Erythroblast (primary cell): ENCODE measurements at regions not wholly inside any gene's neighbourhood (a gene's known extent, or its start where the extent isn't known, plus 50 kb on each side); places are given as distances from the start of the nearest gene placed in this dataset.
A peak's percentile ranks its signal among the peaks of the same experiment; 100 is the strongest.
"Not testable (repeated sequence)": the region's sequence is repeated elsewhere in the genome, so short reads cannot be mapped to it uniquely, and the experiment has no call there.

Experiments used
- DNase-seq, 2 experiments: peaks; one replicate each; lab custom pipeline; 2025; lab: John Stamatoyannopoulos, UW
- GATA1 ChIP-seq: IDR thresholded peaks from 2 replicates; pipeline ENCODE4 v1.6.1; 2011; ENCODE audit warnings: low read depth, mild to moderate bottlenecking, control low read depth, low read length, moderate library complexity
- POLR2A ChIP-seq: IDR thresholded peaks from 2 replicates; pipeline ENCODE4 v1.6.1; 2011; ENCODE audit warnings: mild to moderate bottlenecking, low read length

DNA sequence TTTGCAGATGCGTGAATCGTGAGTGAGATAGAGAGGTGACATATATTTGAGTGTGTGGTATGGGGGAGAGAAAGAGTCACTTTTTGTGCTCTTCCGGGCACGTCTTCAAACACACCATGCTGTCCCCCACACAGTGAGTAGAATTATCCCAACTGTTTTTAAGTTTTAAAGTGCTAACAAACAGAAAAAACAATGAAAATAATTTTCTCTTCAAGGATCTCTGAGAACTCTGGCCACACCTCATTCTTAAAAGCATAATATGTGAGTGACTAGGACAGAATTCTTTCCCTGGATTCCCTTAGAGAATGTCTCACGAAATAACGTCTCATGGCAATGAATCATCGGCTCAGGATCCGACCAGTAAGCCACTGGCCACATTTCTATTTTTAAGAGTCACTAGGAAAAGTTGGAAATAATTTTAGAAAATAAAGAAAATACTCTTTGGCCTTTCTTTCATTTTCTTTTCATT lies 235.7 kb upstream of the ZNF217 start:
- TF ChIP-seq POLR2A (peak; percentile 40), GATA1 (no peak)
- peak; percentile 25 to 44 for DNase-seq

DNA sequence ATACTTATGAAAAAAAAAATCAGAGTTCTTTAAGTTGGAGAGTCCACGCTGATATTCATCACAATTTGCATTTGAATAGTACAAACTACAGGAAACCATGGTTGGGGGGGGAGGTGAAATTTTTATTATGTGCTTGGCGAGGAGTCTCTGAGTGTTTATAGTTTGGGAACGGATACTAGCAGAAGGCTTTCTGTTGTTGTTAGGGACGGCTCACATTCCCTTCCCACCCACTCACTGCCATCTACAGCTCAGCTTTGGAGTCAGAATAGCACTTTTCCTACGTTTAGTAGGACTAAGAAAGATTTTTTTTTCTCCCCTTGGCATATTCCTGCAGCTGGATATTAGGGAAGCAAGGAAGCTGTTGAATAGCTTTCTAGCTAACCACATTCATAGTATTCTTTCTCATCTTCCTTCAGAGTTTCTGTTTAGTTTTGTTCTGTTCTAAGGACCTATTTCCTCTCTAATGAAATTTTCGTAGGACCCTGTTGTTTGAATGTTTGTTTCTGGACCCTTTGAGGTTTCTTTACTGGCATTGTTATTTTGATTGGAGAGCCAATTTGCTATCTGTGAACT lies 235.1 kb upstream of the ZNF217 start:
- DNase-seq = no peak
- TF ChIP-seq GATA1 (no peak), POLR2A (no peak)

DNA sequence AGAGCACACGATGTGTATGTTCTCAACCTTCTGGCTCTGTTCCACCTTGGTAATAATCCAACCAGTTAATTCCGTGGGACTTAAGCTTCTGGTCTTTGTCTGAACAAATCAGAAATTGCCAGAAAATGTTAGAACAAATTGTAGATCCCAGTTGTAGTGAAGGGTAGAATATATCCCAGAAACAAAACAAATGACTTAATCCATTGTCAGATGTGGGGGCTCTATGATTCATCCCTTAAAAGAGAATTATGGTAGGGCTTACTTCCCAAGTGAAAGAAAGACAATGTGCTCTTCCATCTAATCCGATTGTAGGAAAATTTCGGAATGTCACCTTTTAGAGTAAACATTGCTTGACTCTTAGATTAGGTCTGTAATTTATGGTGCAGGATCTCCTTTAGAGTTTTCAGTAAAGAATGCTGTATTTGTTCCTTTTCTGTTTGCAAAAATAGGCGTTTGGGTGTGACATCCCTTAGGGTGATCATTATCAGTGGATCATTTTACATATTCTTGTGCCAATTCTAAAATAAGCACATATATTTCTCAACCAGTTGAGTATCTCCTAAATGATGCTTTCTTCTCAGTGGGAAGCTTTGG lies 234.5 kb upstream of the ZNF217 start:
- no peak for DNase-seq
- TF ChIP-seq GATA1 (no peak), POLR2A (no peak)

GRCh38 chr20:53827292-53828087 lies 233.9 kb upstream of the ZNF217 start:
- no peak for DNase-seq
- no peak for TF ChIP-seq POLR2A
- no peak for TF ChIP-seq GATA1

- no peak for TF ChIP-seq POLR2A
- no peak for TF ChIP-seq GATA1
- no peak for DNase-seq
Observed at GRCh38 chr20:53826597-53827291, 233.1 kb upstream of the ZNF217 start.

DNA sequence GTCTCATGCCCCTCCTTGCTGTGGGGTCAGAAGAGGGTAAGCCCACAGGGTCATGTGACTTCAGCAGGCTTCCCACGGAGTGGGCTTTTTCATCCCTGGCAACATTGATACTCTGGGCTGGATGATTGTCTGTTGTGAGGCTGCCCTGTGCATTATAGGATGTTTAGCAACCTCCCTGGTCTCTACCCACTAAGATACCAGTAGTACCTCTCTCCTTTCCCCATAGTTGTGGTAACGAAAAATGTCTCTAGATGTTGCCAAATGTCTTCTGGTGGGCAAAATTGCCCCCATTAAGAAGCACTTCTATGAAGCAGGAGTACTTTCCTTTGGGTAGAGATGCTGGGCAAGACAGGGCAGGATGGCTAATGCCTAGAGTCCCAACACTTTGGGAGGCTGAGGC lies 232.5 kb upstream of the ZNF217 start:
- TF ChIP-seq POLR2A (no peak), GATA1 (no peak)
- DNase-seq = no peak

- TF ChIP-seq POLR2A = no peak
- no peak for TF ChIP-seq GATA1
Observed at GRCh38 chr20:53825282-53825681, 231.6 kb upstream of the ZNF217 start.

DNA sequence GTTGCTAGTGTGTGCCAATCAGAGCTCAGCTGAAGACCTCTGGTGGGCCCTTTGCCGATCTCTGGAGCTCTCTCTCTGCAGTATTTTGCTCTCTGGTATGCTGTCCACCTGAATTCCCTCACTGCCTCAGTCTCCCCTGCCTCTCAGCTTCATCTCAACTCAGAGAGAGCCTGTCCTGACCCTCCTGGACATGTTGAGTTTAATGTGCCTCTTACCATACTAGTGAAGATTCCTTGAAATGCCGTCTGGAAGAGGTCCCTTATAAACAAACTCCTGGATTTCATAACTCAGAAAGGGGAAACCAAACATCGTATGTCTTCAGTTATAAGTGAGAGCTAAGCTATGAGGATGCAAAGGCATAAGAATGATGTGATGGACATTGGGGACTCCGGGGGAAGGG lies 231.1 kb upstream of the ZNF217 start:
- no peak for DNase-seq
- TF ChIP-seq GATA1 (no peak), POLR2A (no peak)

More at GRCh38 chr20:53825282-53825681, 231.6 kb upstream of the ZNF217 start:
- no peak for DNase-seq

DNA sequence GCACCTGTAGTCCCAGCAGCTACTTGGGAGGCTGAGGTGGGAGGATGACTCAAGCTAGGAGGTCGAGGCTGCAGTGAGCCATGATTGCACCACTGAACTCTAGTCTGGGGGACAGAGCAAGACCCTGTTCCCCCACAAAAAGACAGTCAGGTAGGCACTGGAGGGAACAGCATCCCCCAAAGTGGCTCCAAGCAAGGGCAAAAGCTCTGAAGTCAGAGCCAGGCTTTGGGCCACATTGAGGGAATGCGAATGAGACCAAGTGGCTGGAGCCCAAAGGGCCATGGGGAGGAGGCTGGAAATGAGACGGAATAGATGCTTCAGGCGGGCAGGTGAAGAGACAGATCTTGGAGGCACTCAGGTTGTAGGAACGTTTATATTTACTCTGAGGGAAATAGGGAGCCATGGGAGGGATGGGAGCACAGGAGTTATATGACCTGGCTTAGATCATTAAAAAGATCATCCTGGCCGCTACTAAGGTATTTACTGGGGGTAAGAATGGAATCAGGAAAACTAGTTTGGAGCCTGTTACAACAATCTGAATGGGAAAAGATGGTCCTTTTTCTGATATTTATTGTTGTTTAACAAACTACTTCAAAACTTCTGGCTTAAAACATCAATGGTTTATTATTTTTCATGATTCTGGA lies 229.6 kb upstream of the ZNF217 start:
- no peak for DNase-seq
- TF ChIP-seq POLR2A (no peak), GATA1 (no peak)

DNA sequence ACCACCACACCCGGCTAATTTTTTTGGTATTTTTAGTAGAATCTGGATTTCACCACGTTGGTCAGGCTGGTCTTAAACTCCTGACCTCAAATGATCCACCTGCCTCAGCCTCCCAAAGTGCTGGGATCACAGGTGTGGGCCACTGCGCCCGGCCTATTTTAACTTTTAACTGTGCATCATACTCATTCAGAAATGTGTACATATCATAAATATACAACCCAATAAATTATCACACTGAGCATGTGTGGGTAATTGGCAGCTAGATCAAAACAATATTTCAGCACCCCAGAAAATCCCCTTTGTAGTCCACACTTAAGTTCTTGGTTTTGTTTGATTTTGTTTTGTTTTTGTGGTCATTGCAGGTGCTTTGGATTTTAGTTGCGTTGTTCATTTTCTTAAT lies 228.9 kb upstream of the ZNF217 start:
- no peak for TF ChIP-seq GATA1
- TF ChIP-seq POLR2A = no peak
- DNase-seq = no peak

GRCh38 chr20:53819973-53820451 lies 226.4 kb upstream of the ZNF217 start:
- TF ChIP-seq POLR2A (no peak), GATA1 (no peak)
- no peak for DNase-seq

DNA sequence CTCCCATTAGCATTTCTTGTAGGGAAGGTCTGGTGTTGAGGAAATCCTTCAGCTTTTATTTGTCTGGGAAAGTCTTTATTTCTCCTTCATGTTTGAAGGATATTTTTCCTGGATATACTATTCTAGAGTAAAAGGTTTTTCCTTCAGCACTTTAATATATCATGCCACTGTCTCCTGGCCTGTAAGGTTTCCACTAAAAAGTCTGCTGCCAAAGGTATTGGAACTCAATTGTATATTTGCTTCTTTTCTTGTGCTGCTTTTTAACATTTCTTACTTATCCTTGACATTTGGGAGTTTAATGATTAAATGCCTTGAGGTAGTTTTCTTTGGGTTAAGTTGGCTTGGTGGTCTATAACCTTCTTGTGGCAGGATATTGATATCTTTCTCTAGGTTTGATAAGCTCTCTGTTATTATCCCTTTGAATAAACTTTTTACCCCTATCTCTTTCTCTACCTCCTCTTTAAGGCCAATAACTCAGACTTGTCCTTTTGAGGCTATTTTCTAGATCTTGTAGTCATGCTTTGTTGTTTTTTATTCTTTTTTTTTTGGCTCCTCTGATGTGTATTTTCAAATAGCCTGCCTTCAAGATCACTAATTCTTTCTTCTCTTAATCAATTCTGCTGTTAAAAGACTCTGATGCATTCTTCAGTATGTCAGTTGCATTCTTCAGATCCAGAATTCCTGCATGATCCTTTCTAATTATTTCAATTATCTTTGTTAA lies 225.0 kb upstream of the ZNF217 start:
- DNase-seq = no peak
- TF ChIP-seq POLR2A = no peak
- TF ChIP-seq GATA1 = no peak

DNA sequence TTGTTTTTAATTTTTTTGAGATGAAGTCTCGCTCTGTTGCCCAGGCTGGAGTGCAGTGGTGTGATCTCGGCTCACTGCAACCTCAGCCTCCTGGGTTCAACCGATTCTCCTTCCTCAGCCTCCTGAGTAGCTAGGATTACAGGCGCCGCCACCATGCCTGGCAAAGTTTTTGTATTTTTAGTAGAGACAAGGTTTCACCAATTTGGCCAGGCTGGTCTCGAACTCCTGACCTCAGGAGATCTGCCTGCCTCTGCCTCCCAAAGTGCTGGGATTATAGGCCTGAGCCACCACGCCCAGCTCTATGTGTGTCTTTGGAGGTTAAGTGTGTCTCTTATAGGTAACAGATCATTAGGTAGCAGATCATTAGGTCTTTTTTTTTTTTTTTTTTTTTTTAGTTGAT lies 223.9 kb upstream of the ZNF217 start:
- not testable (repeated sequence) for DNase-seq
